ENCODE measurements at regions not wholly inside any gene's neighbourhood (a gene's known extent, or its start where the extent isn't known, plus 50 kb on each side); places are given as distances from the start of the nearest gene placed in this dataset.

GRCh38 chr2:187274146-187274545 lies 173.9 kb downstream of the CALCRL start:
- DNase-seq: no peak

GRCh38 chr2:187272255-187272654 lies 175.8 kb downstream of the CALCRL start:
- no peak for DNase-seq

- no peak for DNase-seq
Measured at GRCh38 chr2:187271825-187272224, 176.2 kb downstream of the CALCRL start.

- DNase-seq: no peak
Measured at GRCh38 chr2:187266645-187267044, 181.4 kb downstream of the CALCRL start.

GRCh38 chr2:187266147-187266546 lies 181.9 kb downstream of the CALCRL start:
- no peak for DNase-seq

GRCh38 chr2:187264612-187265011 lies 183.4 kb downstream of the CALCRL start:
- no peak for DNase-seq

- DNase-seq: no peak
Measured at GRCh38 chr2:187263675-187264560, 184.1 kb downstream of the CALCRL start.

- DNase-seq: no peak
Measured at GRCh38 chr2:187261705-187262104, 186.3 kb downstream of the CALCRL start.

- DNase-seq: no peak
Measured at GRCh38 chr2:187252063-187252462, 196.0 kb downstream of the CALCRL start.

GRCh38 chr2:187250137-187250536 lies 197.9 kb downstream of the CALCRL start:
- DNase-seq: no peak

GRCh38 chr2:187233811-187234210 lies 214.2 kb downstream of the CALCRL start:
- DNase-seq: no peak

GRCh38 chr2:187232749-187233148 lies 215.3 kb downstream of the CALCRL start:
- DNase-seq: no peak

GRCh38 chr2:187230088-187230487 lies 218.0 kb downstream of the CALCRL start:
- DNase-seq: no peak

GRCh38 chr2:187228986-187229385 lies 219.1 kb downstream of the CALCRL start:
- DNase-seq: no peak

GRCh38 chr2:187224989-187225388 lies 223.1 kb downstream of the CALCRL start:
- DNase-seq: peak; percentile 22

- DNase-seq: no peak
Measured at GRCh38 chr2:187220071-187220470, 228.0 kb downstream of the CALCRL start.

- DNase-seq: no peak
Measured at GRCh38 chr2:187215532-187216240, 232.4 kb downstream of the CALCRL start.

- no peak for DNase-seq
Measured at GRCh38 chr2:187214306-187214705, 233.7 kb downstream of the CALCRL start.

GRCh38 chr2:187213798-187214197 lies 234.3 kb downstream of the CALCRL start:
- no peak for DNase-seq

GRCh38 chr2:187210726-187211125 lies 237.3 kb downstream of the CALCRL start:
- DNase-seq: no peak

GRCh38 chr2:187208199-187208785 lies 239.8 kb downstream of the CALCRL start:
- no peak for DNase-seq

- no peak for DNase-seq
Measured at GRCh38 chr2:187207126-187207525, 240.9 kb downstream of the CALCRL start.

GRCh38 chr2:187206471-187206870 lies 241.6 kb downstream of the CALCRL start:
- no peak for DNase-seq

GRCh38 chr2:187206071-187206470 lies 242.0 kb downstream of the CALCRL start:
- DNase-seq: no peak

Measured in eye (tissue), 1 donor.